GM18868 (cell line): ENCODE measurements at regions not wholly inside any gene's neighbourhood (a gene's known extent, or its start where the extent isn't known, plus 50 kb on each side); places are given as distances from the start of the nearest gene placed in this dataset.
"Not testable (repeated sequence)": the region's sequence is repeated elsewhere in the genome, so short reads cannot be mapped to it uniquely, and the experiment has no call there.

Experiments
- ATAC-seq: cut with Tn5 transposase; IDR thresholded peaks from one replicate; pipeline ENCODE4 v1.9.1; 2021; ENCODE audit warnings: mild to moderate bottlenecking, moderate library complexity; ENCODE audit not compliant: unreplicated experiment

- not testable (repeated sequence) for ATAC-seq
Observed at GRCh38 chr9:97248252-97248651, 59.2 kb upstream of the CCDC180 start.

GRCh38 chr9:97243606-97244005 lies 63.9 kb upstream of the CCDC180 start:
- ATAC-seq: no peak

- ATAC-seq: not testable (repeated sequence)
Observed at GRCh38 chr9:97241430-97241829, 66.0 kb upstream of the CCDC180 start.

GRCh38 chr9:97237951-97238889 lies 69.2 kb upstream of the CCDC180 start:
- peak; percentile 41 for ATAC-seq

- no peak for ATAC-seq
Observed at GRCh38 chr9:97237311-97237786, 70.1 kb upstream of the CCDC180 start.

GRCh38 chr9:97233009-97233400 lies 74.5 kb upstream of the CCDC180 start:
- ATAC-seq: not testable (repeated sequence)

GRCh38 chr9:97232060-97233008 lies 75.1 kb upstream of the CCDC180 start:
- not testable (repeated sequence) for ATAC-seq

- not testable (repeated sequence) for ATAC-seq
Observed at GRCh38 chr9:97222393-97222792, 85.1 kb upstream of the CCDC180 start.

GRCh38 chr9:97221478-97222355 lies 85.7 kb upstream of the CCDC180 start:
- ATAC-seq: not testable (repeated sequence)

- no peak for ATAC-seq
Observed at GRCh38 chr9:97220894-97221477, 86.5 kb upstream of the CCDC180 start.

- ATAC-seq: not testable (repeated sequence)
Observed at GRCh38 chr9:97220396-97220795, 87.1 kb upstream of the CCDC180 start.

GRCh38 chr9:97219443-97220140 lies 87.9 kb upstream of the CCDC180 start:
- not testable (repeated sequence) for ATAC-seq

- ATAC-seq: not testable (repeated sequence)
Observed at GRCh38 chr9:97215127-97215526, 92.3 kb upstream of the CCDC180 start.

GRCh38 chr9:97214556-97214955 lies 92.9 kb upstream of the CCDC180 start:
- ATAC-seq: not testable (repeated sequence)

- ATAC-seq: not testable (repeated sequence)
Observed at GRCh38 chr9:97199683-97200082, 107.8 kb upstream of the CCDC180 start.

- ATAC-seq: not testable (repeated sequence)
Observed at GRCh38 chr9:97193767-97194166, 113.7 kb upstream of the CCDC180 start.

- no peak for ATAC-seq
Observed at GRCh38 chr9:97188545-97188944, 118.9 kb upstream of the CCDC180 start.

GRCh38 chr9:97187706-97188105 lies 119.8 kb upstream of the CCDC180 start:
- not testable (repeated sequence) for ATAC-seq

GRCh38 chr9:97186493-97186892 lies 121.0 kb upstream of the CCDC180 start:
- no peak for ATAC-seq
